ENCODE measurements at regions not wholly inside any gene's neighbourhood (a gene's known extent, or its start where the extent isn't known, plus 50 kb on each side); places are given as distances from the start of the nearest gene placed in this dataset.
"Not testable (repeated sequence)": the region's sequence is repeated elsewhere in the genome, so short reads cannot be mapped to it uniquely, and the experiment has no call there.

- H3K9me3 ChIP-seq (ENCODE audit: control insufficient read depth, insufficient read depth, low read length), result no peaks in the 10 kb centered on the region
- no peaks in the 10 kb centered on the region for H3K36me3 ChIP-seq (ENCODE audit: control insufficient read depth, insufficient read depth, low read length)
- no peaks in the 10 kb centered on the region for H3K4me1 ChIP-seq (ENCODE audit: control insufficient read depth, insufficient read depth, low read length)
- no peak overlapping the region for H3K9ac ChIP-seq (ENCODE audit: low read depth, low read length)
- no peaks in the 10 kb centered on the region for H3K27me3 ChIP-seq (ENCODE audit: control insufficient read depth, insufficient read depth, low read length)
- H3K4me3 ChIP-seq (ENCODE audit: low read depth, low read length), result no peak overlapping the region
Measured at GRCh38 chr5:24215114-24215513, 429.7 kb downstream of the CDH10 start.

DNA sequence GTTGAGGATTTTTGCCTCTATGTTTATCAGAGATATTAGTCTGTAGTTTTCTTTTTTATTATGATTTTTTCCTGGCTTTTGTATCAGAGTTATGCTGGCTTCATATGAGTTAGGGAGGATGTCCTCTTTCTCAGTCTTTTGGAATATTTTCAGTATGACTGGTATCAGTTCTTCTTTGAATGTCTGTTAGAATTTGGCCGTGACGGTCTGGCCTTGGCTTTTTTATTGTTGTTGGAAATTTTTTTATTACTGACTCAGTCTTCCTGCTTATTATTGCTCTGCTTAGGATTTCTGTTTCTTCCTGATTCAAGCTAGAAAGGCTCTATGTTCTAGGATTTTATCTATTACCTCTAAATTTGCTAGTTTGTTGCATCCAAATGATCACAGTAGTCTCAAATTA, 421.9 kb downstream of the CDH10 start:
- Histone ChIP-seq H3K9ac (ENCODE audit: low read depth, low read length) (no peak overlapping the region), H3K4me1 (ENCODE audit: control insufficient read depth, insufficient read depth, low read length) (no peaks in the 10 kb centered on the region), H3K9me3 (ENCODE audit: control insufficient read depth, insufficient read depth, low read length) (no peaks in the 10 kb centered on the region), H3K4me3 (ENCODE audit: low read depth, low read length) (no peak overlapping the region), H3K27me3 (ENCODE audit: control insufficient read depth, insufficient read depth, low read length) (no peaks in the 10 kb centered on the region), H3K36me3 (ENCODE audit: control insufficient read depth, insufficient read depth, low read length) (no peaks in the 10 kb centered on the region)

DNA sequence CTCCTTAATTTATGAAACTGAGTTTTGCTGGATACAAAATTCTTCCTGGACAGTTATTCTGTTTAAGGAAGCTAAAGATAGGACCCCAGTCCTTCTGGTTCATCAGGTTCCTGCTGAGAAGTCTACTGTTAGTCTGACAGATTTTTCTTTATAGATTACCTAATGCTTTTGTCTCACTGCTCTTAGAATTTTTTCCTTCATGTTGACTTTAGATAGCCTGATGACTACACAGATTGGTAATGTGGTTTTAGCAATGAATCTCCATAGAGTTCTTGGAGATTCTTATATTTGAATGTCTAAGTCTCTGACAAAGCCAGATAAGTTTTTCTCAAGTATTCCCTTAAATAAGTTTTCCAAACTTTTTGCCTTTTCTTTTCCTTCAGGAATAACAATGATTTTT, 419.7 kb downstream of the CDH10 start:
- Histone ChIP-seq H3K36me3 (ENCODE audit: control insufficient read depth, insufficient read depth, low read length) (no peaks in the 10 kb centered on the region), H3K4me3 (ENCODE audit: low read depth, low read length) (no peak overlapping the region), H3K9ac (ENCODE audit: low read depth, low read length) (no peak overlapping the region), H3K9me3 (ENCODE audit: control insufficient read depth, insufficient read depth, low read length) (no peaks in the 10 kb centered on the region), H3K4me1 (ENCODE audit: control insufficient read depth, insufficient read depth, low read length) (no peaks in the 10 kb centered on the region), H3K27me3 (ENCODE audit: control insufficient read depth, insufficient read depth, low read length) (no peaks in the 10 kb centered on the region)

DNA sequence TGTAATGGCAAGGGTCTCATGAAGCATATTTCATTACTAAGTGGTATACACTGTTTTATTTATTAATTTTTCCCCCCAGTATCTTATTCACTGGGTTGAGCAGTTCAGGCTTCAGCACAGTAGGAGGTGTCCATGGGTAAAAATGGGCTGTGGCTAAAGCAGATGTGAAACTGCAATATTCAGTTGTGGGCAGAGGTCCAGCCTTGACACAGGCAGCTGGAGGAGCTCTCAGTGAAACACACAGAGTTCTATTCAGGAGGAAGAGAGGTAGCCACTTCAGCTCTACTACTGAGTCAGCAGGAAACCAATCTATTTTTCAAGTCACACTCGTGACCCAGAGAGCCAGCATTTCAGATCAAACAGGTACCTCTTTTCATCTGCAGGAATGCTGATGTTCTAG, 418.3 kb downstream of the CDH10 start:
- Histone ChIP-seq H3K27me3 (ENCODE audit: control insufficient read depth, insufficient read depth, low read length) (no peaks in the 10 kb centered on the region), H3K9me3 (ENCODE audit: control insufficient read depth, insufficient read depth, low read length) (no peaks in the 10 kb centered on the region), H3K36me3 (ENCODE audit: control insufficient read depth, insufficient read depth, low read length) (no peaks in the 10 kb centered on the region), H3K4me1 (ENCODE audit: control insufficient read depth, insufficient read depth, low read length) (no peaks in the 10 kb centered on the region), H3K9ac (ENCODE audit: low read depth, low read length) (no peak overlapping the region), H3K4me3 (ENCODE audit: low read depth, low read length) (no peak overlapping the region)

- H3K9me3 ChIP-seq (ENCODE audit: control insufficient read depth, insufficient read depth, low read length); H3K36me3 ChIP-seq (ENCODE audit: control insufficient read depth, insufficient read depth, low read length); H3K27me3 ChIP-seq (ENCODE audit: control insufficient read depth, insufficient read depth, low read length); H3K4me1 ChIP-seq (ENCODE audit: control insufficient read depth, insufficient read depth, low read length); H3K4me3 ChIP-seq (ENCODE audit: low read depth, low read length); H3K9ac ChIP-seq (ENCODE audit: low read depth, low read length): not testable (repeated sequence)
Measured at GRCh38 chr5:24227881-24228280, 416.9 kb downstream of the CDH10 start.

DNA sequence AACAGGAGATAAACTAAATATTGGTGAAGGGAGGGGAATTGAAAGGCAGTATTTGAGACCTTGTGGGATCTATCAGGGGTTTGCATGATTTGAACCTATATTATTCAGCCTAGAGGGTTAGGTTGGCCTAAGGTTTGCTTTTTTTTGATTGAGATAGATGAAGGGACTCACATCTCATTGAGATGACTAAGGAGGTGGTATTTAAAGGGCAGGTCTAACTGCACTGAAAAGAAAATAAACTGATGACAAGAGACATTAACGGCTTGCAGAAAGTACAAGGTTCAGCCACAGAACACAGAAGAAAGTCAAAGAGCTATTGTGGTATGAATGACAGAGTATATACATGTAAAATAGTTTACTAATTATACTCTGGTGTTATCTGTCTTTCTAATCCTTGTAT, 412.7 kb downstream of the CDH10 start:
- H3K4me1 ChIP-seq (ENCODE audit: control insufficient read depth, insufficient read depth, low read length), result no peaks in the 10 kb centered on the region
- no peaks in the 10 kb centered on the region for H3K36me3 ChIP-seq (ENCODE audit: control insufficient read depth, insufficient read depth, low read length)
- H3K9ac ChIP-seq (ENCODE audit: low read depth, low read length), result no peak overlapping the region
- H3K4me3 ChIP-seq (ENCODE audit: low read depth, low read length), result no peak overlapping the region
- H3K9me3 ChIP-seq (ENCODE audit: control insufficient read depth, insufficient read depth, low read length), result no peaks in the 10 kb centered on the region
- no peaks in the 10 kb centered on the region for H3K27me3 ChIP-seq (ENCODE audit: control insufficient read depth, insufficient read depth, low read length)

- Histone ChIP-seq H3K27me3 (ENCODE audit: control insufficient read depth, insufficient read depth, low read length) (no peaks in the 10 kb centered on the region), H3K9ac (ENCODE audit: low read depth, low read length) (no peak overlapping the region), H3K36me3 (ENCODE audit: control insufficient read depth, insufficient read depth, low read length) (no peaks in the 10 kb centered on the region), H3K4me3 (ENCODE audit: low read depth, low read length) (no peak overlapping the region), H3K9me3 (ENCODE audit: control insufficient read depth, insufficient read depth, low read length) (no peaks in the 10 kb centered on the region), H3K4me1 (ENCODE audit: control insufficient read depth, insufficient read depth, low read length) (no peaks in the 10 kb centered on the region)
Measured at GRCh38 chr5:24232929-24233498, 411.8 kb downstream of the CDH10 start.

- H3K36me3 ChIP-seq (ENCODE audit: control insufficient read depth, insufficient read depth, low read length), result no peaks in the 10 kb centered on the region
- H3K9ac ChIP-seq (ENCODE audit: low read depth, low read length), result no peak overlapping the region
- no peaks in the 10 kb centered on the region for H3K27me3 ChIP-seq (ENCODE audit: control insufficient read depth, insufficient read depth, low read length)
- H3K4me3 ChIP-seq (ENCODE audit: low read depth, low read length), result no peak overlapping the region
- no peaks in the 10 kb centered on the region for H3K4me1 ChIP-seq (ENCODE audit: control insufficient read depth, insufficient read depth, low read length)
- H3K9me3 ChIP-seq (ENCODE audit: control insufficient read depth, insufficient read depth, low read length), result no peaks in the 10 kb centered on the region
Measured at GRCh38 chr5:24235946-24236345, 408.8 kb downstream of the CDH10 start.

- Histone ChIP-seq H3K36me3 (ENCODE audit: control insufficient read depth, insufficient read depth, low read length) (no peaks in the 10 kb centered on the region), H3K9ac (ENCODE audit: low read depth, low read length) (no peak overlapping the region), H3K27me3 (ENCODE audit: control insufficient read depth, insufficient read depth, low read length) (no peaks in the 10 kb centered on the region), H3K4me3 (ENCODE audit: low read depth, low read length) (no peak overlapping the region), H3K9me3 (ENCODE audit: control insufficient read depth, insufficient read depth, low read length) (no peaks in the 10 kb centered on the region), H3K4me1 (ENCODE audit: control insufficient read depth, insufficient read depth, low read length) (no peaks in the 10 kb centered on the region)
Measured at GRCh38 chr5:24245821-24246220, 399.0 kb downstream of the CDH10 start.

DNA sequence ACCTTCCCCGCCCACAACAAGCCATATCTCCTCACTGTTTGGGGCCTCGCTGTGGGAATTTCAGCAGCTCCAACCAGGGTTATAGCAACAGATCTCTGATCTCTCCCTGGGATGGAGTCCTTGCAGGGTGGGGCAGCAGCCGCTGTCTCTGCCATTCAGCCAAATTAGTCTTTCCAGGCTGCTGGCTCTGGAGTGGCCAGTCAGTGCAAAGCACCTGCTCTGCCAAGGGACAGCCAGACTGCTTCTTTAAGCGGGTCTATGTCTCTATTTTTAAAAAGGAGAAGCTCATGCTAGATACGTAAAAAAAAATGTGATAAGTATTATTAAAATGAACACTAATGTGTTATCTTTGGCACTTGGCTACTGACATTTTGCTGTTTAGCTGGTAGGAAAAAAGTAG, 380.2 kb downstream of the CDH10 start:
- Histone ChIP-seq H3K4me1 (ENCODE audit: control insufficient read depth, insufficient read depth, low read length) (no peaks in the 10 kb centered on the region), H3K36me3 (ENCODE audit: control insufficient read depth, insufficient read depth, low read length) (no peaks in the 10 kb centered on the region), H3K27me3 (ENCODE audit: control insufficient read depth, insufficient read depth, low read length) (no peaks in the 10 kb centered on the region), H3K4me3 (ENCODE audit: low read depth, low read length) (no peak overlapping the region), H3K9ac (ENCODE audit: low read depth, low read length) (no peak overlapping the region), H3K9me3 (ENCODE audit: control insufficient read depth, insufficient read depth, low read length) (no peaks in the 10 kb centered on the region)

GRCh38 chr5:24265306-24265705, 379.5 kb downstream of the CDH10 start:
- no peaks in the 10 kb centered on the region for H3K36me3 ChIP-seq (ENCODE audit: control insufficient read depth, insufficient read depth, low read length)
- H3K9me3 ChIP-seq (ENCODE audit: control insufficient read depth, insufficient read depth, low read length), result no peaks in the 10 kb centered on the region
- no peak overlapping the region for H3K4me3 ChIP-seq (ENCODE audit: low read depth, low read length)
- H3K4me1 ChIP-seq (ENCODE audit: control insufficient read depth, insufficient read depth, low read length), result no peaks in the 10 kb centered on the region
- H3K9ac ChIP-seq (ENCODE audit: low read depth, low read length), result no peak overlapping the region
- H3K27me3 ChIP-seq (ENCODE audit: control insufficient read depth, insufficient read depth, low read length), result no peaks in the 10 kb centered on the region

DNA sequence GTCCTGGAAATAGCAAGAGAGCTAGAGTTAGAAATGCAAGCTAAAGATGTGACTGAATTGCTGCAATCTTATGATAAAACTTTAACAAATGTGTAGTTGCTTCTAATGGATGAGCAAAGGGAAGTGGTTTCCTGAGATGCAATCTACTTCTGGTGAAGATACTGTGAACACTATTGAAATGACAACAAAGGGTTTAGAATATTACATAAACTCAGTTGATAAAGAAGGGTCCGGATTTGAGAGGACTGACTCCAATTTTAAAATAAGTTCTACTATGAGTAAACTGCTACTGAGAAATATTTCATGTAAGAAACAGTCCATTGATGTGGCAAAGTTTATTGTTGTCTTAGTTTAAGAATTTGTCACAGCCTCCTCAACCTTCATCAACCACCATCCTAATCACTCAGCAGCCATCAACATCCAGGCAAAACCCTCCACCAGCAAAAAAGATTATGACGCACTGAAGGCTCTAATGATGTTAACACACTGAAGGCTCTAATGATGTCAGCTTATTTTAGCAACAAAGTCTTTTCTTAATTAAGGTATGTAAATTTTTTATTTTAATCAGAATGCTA, 376.2 kb downstream of the CDH10 start:
- Histone ChIP-seq H3K36me3 (ENCODE audit: control insufficient read depth, insufficient read depth, low read length) (no peaks in the 10 kb centered on the region), H3K9me3 (ENCODE audit: control insufficient read depth, insufficient read depth, low read length) (no peaks in the 10 kb centered on the region), H3K4me3 (ENCODE audit: low read depth, low read length) (no peak overlapping the region), H3K4me1 (ENCODE audit: control insufficient read depth, insufficient read depth, low read length) (no peaks in the 10 kb centered on the region), H3K27me3 (ENCODE audit: control insufficient read depth, insufficient read depth, low read length) (no peaks in the 10 kb centered on the region), H3K9ac (ENCODE audit: low read depth, low read length) (no peak overlapping the region)
